ENCODE measurements at regions not wholly inside any gene's neighbourhood (a gene's known extent, or its start where the extent isn't known, plus 50 kb on each side); places are given as distances from the start of the nearest gene placed in this dataset.

GRCh38 chrX:127621780-127622179 is 430.4 kb downstream of the ACTRT1 start:
- Histone ChIP-seq H4K8ac (ENCODE audit: extremely low read depth, insufficient read depth, low read length) (no peak overlapping the region), H3K4me1 (replicated peaks in 1 of 4; ENCODE audit: control insufficient read depth in 3 of 4, insufficient read depth in 4 of 4, low read length in 3 of 4) (no peaks in the 10 kb centered on the region), H2AK5ac (ENCODE audit: low read depth, low read length) (no peak overlapping the region), H2AFZ (ENCODE audit: low read length) (no peak overlapping the region), H3K36me3 (ENCODE audit: control insufficient read depth in 2 of 4, insufficient read depth in 4 of 4, low read length in 3 of 4) (no peaks in the 10 kb centered on the region), H3K23ac (ENCODE audit: insufficient read length) (no peak overlapping the region), H3K4ac (replicated peaks; ENCODE audit: insufficient read length, low read depth, low read length) (no peak overlapping the region), H2BK5ac (ENCODE audit: low read depth, low read length) (no peak overlapping the region), H2BK12ac (ENCODE audit: low read depth, low read length) (no peak overlapping the region), H4K91ac (replicated peaks; ENCODE audit: insufficient read length, low read length) (no peak overlapping the region), H2BK20ac (ENCODE audit: low read length) (no peak overlapping the region), H4K5ac (ENCODE audit: insufficient read length, low read depth, low read length) (no peak overlapping the region), H3K14ac (ENCODE audit: insufficient read length) (no peak overlapping the region), H3K27me3 (replicated peaks in 1 of 4; ENCODE audit: control insufficient read depth in 3 of 4, extremely low read depth in 1 of 4, insufficient read depth in 3 of 4, low read length in 3 of 4) (no peaks in the 10 kb centered on the region), H3K79me2 (ENCODE audit: control insufficient read depth in 1 of 2, insufficient read depth in 2 of 2, low read length in 2 of 2) (no peaks in the 10 kb centered on the region), H2BK15ac (ENCODE audit: low read length) (no peak overlapping the region), H4K20me1 (replicated peaks in 1 of 2; ENCODE audit: control insufficient read depth in 1 of 2, insufficient read depth in 2 of 2, low read length in 2 of 2) (no peaks in the 10 kb centered on the region), H3K4me3 (ENCODE audit: extremely low read depth in 1 of 4, insufficient read depth in 2 of 4, low read depth in 3 of 4, low read length in 4 of 4) (no peak overlapping the region), H3K79me1 (ENCODE audit: low read depth, low read length) (no peaks in the 10 kb centered on the region), H3K4me2 (ENCODE audit: insufficient read depth in 1 of 2, low read depth in 2 of 2, low read length in 2 of 2) (no peak overlapping the region), H3K23me2 (ENCODE audit: low read depth, low read length) (no peaks in the 10 kb centered on the region), H3K9ac (replicated peaks in 1 of 4; ENCODE audit: extremely low read depth in 1 of 4, low read depth in 3 of 4, low read length in 3 of 4) (no peak overlapping the region), H2BK120ac (replicated peaks; ENCODE audit: low read depth, low read length) (no peak overlapping the region), H3K18ac (ENCODE audit: extremely low read depth, low read length) (no peak overlapping the region), H3K9me3 (ENCODE audit: insufficient read depth in 2 of 2, low read depth in 1 of 2, low read length in 1 of 2) (no peaks in the 10 kb centered on the region), H3K27ac (ENCODE audit: low read depth, low read length) (no peak overlapping the region), H3K56ac (replicated peaks; ENCODE audit: insufficient read length, low read depth, low read length) (no peak overlapping the region)
- 93% methylated on average over 5 of the region's 5 CpGs; no CpG with 5 or more reads in 1 of the 2 experiments for WGBS, 2 experiments (ENCODE audit: extremely low coverage in 1 of 2, insufficient coverage in 1 of 2, insufficient read length in 1 of 2, insufficient replicate concordance in 2 of 2, low coverage in 1 of 2, low lambda C conversion rate in 2 of 2, missing lambda C conversion rate in 1 of 2)
- no peak for FAIRE-seq
- no peak for DNase-seq (ENCODE audit: low read depth in 1 of 2, low spot score in 2 of 2)
- ChIA-PET CTCF (ENCODE audit: partially characterized antibody) (no interaction called here), POLR2A (ENCODE audit: partially characterized antibody) (no interaction called here)
- TF ChIP-seq GABPA (IDR thresholded peaks at IDR 0.05; ENCODE audit: borderline replicate concordance, insufficient read depth, low read length) (no peak), BACH1 (IDR thresholded peaks at IDR 0.05; ENCODE audit: low read length) (no peak), HDAC2 (IDR thresholded peaks at IDR 0.05; ENCODE audit: borderline replicate concordance in 1 of 2, low read depth in 2 of 2, low read length in 2 of 2) (no peak), SUZ12 (IDR thresholded peaks at IDR 0.05; ENCODE audit: low read length) (no peak), NRF1 (IDR thresholded peaks at IDR 0.05; ENCODE audit: low read depth, low read length) (no peak), MAX (IDR thresholded peaks at IDR 0.05) (no peak), TEAD4 (IDR thresholded peaks at IDR 0.05; ENCODE audit: low read depth, low read length) (no peak), RNF2 (IDR thresholded peaks at IDR 0.05; ENCODE audit: borderline replicate concordance, low read depth, low read length, missing control alignments, poor library complexity, severe bottlenecking) (no peak), CBX8 (IDR thresholded peaks at IDR 0.05; ENCODE audit: borderline replicate concordance, low read depth, low read length) (no peak), CREB1 (IDR thresholded peaks at IDR 0.05) (no peak), KDM4A (IDR thresholded peaks at IDR 0.05; ENCODE audit: low read depth, low read length, severe bottlenecking) (no peak), NANOG (IDR thresholded peaks at IDR 0.05; ENCODE audit: insufficient read depth, low read depth, low read length, poor library complexity, severe bottlenecking) (no peak), KDM5A (IDR thresholded peaks at IDR 0.05; ENCODE audit: low read length) (no peak), JUN (IDR thresholded peaks at IDR 0.05; ENCODE audit: low read depth, low read length) (no peak)
